Parathyroid adenoma (tissue), 2 donors: ENCODE measurements at regions not wholly inside any gene's neighbourhood (a gene's known extent, or its start where the extent isn't known, plus 50 kb on each side); places are given as distances from the start of the nearest gene placed in this dataset.
"Not testable (repeated sequence)": the region's sequence is repeated elsewhere in the genome, so short reads cannot be mapped to it uniquely, and the experiment has no call there.

Experiments used
- H2AFZ ChIP-seq: fragments of 300-600 bp; sonication (generic); one replicate; pipeline ENCODE4 v1.7.0; 2017; ENCODE audit warnings: antibody characterized with exemption, mild to moderate bottlenecking
- H3K27ac ChIP-seq: fragments of 300-600 bp; sonication (generic); one replicate; pipeline ENCODE4 v1.7.0; 2017
- H3K27me3 ChIP-seq: fragments of 300-600 bp; sonication (generic); one replicate; pipeline ENCODE4 v1.7.0; 2017; ENCODE audit warnings: low read length; ENCODE audit not compliant: control insufficient read depth, insufficient read depth
- H3K36me3 ChIP-seq: fragments of 300-600 bp; sonication (generic); one replicate; pipeline ENCODE4 v1.7.0; 2017; ENCODE audit warnings: low read length; ENCODE audit not compliant: control insufficient read depth, insufficient read depth
- H3K4me1 ChIP-seq: fragments of 300-600 bp; sonication (generic); one replicate; pipeline ENCODE4 v1.7.0; 2017; ENCODE audit warnings: control low read depth
- H3K4me2 ChIP-seq: fragments of 300-600 bp; sonication (generic); one replicate; pipeline ENCODE4 v1.7.0; 2017; ENCODE audit warnings: low read length
- H3K4me3 ChIP-seq: fragments of 300-600 bp; sonication (generic); one replicate; pipeline ENCODE4 v1.7.0; 2017; ENCODE audit warnings: low read depth, low read length
- H3K79me2 ChIP-seq: fragments of 300-600 bp; sonication (generic); one replicate; pipeline ENCODE4 v1.7.0; 2017; ENCODE audit warnings: control low read depth
- H3K9ac ChIP-seq: fragments of 300-600 bp; sonication (generic); one replicate; pipeline ENCODE4 v1.7.0; 2017; ENCODE audit warnings: mild to moderate bottlenecking
- H3K9me3 ChIP-seq: fragments of 300-600 bp; sonication (generic); one replicate; pipeline ENCODE4 v1.7.0; 2017; ENCODE audit warnings: low read length; ENCODE audit not compliant: control insufficient read depth
- CTCF ChIP-seq: fragments of 300-600 bp; sonication (generic); IDR thresholded peaks from one replicate; pipeline ENCODE4 v1.7.0; 2017; ENCODE audit warnings: antibody characterized with exemption, mild to moderate bottlenecking
- donor health status: primary hyperparathyroidism.

GRCh38 chr3:145094355-145094941 lies 1066.5 kb downstream of the PLOD2 start:
- Histone ChIP-seq H3K9me3 (no peaks in the 10 kb centered on the region), H3K79me2 (no peaks in the 10 kb centered on the region), H3K36me3 (no peaks in the 10 kb centered on the region), H2AFZ (no peak overlapping the region), H3K4me2 (peak overlapping the region; percentile 28), H3K9ac (no peak overlapping the region), H3K27ac (no peak overlapping the region), H3K27me3 (no peaks in the 10 kb centered on the region), H3K4me3 (no peak overlapping the region), H3K4me1 (no peaks in the 10 kb centered on the region)
- no peak for TF ChIP-seq CTCF

DNA sequence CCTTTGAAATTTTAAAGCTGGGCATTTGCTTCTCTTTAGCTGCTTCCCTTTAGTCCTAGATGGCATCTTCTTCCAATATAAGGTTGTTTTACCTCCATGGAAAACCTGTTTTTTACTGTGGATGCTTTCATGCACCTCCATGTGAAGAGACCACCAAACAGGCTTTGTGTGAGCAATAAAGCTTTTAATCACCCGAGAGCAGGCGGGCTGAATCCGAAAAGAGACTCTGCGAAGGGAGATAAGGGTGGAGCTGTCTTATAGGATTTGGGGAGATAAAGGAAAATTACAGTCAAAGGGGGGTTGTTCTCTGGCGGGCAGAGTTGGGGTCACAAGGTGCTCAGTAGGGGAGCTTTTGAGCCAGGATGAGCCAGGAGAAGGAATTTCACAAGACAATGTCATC lies 1049.8 kb downstream of the PLOD2 start:
- not testable (repeated sequence) for H3K4me3 ChIP-seq, H3K4me1 ChIP-seq, H3K27me3 ChIP-seq, H3K27ac ChIP-seq, H3K9me3 ChIP-seq, H3K4me2 ChIP-seq, H3K79me2 ChIP-seq, H3K9ac ChIP-seq, H2AFZ ChIP-seq, H3K36me3 ChIP-seq

- TF ChIP-seq CTCF: no peak
- Histone ChIP-seq H3K4me1 (no peaks in the 10 kb centered on the region), H3K36me3 (no peaks in the 10 kb centered on the region), H3K79me2 (no peaks in the 10 kb centered on the region), H3K4me2 (no peak overlapping the region), H2AFZ (no peak overlapping the region), H3K9me3 (no peaks in the 10 kb centered on the region), H3K27ac (no peak overlapping the region), H3K4me3 (no peak overlapping the region), H3K27me3 (no peaks in the 10 kb centered on the region), H3K9ac (no peak overlapping the region)
These were observed 1044.2 kb downstream of the PLOD2 start for GRCh38 chr3:145116769-145117168.

- no peak overlapping the region for H3K4me2 ChIP-seq
- H3K79me2 ChIP-seq: no peaks in the 10 kb centered on the region
- H3K27me3 ChIP-seq: no peaks in the 10 kb centered on the region
- H3K9me3 ChIP-seq: no peaks in the 10 kb centered on the region
- H3K27ac ChIP-seq: no peak overlapping the region
- H3K36me3 ChIP-seq: no peaks in the 10 kb centered on the region
- H3K4me3 ChIP-seq: no peak overlapping the region
- no peak overlapping the region for H3K9ac ChIP-seq
- H3K4me1 ChIP-seq: no peaks in the 10 kb centered on the region
- no peak overlapping the region for H2AFZ ChIP-seq
- no peak for TF ChIP-seq CTCF
These were observed 1042.7 kb downstream of the PLOD2 start for GRCh38 chr3:145118303-145118702.

DNA sequence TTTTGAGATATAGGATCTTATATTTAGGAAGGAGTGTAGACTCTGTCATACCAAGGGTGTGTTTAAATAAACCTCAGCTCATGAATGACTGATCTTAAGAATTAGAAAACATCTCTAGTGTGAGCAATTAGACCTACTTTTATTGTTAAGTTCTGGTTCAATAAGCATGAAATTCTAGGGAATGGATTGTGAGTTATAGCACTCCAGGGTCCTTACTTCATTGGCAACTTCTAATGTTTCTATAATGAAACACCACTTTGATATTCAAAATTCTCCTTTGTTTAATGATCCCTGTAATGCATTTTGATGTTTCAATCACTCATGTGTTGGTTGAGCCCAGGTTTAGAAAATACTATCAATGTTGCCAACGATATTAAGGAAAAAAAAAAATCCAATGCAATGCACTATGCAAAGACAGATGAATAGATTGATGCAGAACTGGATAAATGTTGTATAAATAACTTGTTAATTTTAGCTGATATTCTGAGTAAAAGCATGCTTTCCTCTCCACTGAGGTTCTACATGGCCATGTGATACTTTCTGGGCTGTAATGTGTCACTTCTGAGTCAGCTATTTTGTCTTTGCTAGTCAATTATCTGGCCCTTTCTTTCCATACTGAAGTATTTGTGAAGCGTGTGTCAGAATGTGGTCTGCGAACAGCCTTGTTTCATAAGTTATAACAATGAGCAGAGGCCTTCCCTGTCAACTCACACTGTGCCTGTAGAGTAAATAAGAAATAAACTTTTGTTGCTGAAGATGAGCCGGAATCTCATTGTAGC lies 1035.9 kb downstream of the PLOD2 start:
- H3K36me3 ChIP-seq: no peaks in the 10 kb centered on the region
- H3K4me2 ChIP-seq: no peak overlapping the region
- H3K79me2 ChIP-seq: no peaks in the 10 kb centered on the region
- H2AFZ ChIP-seq: no peak overlapping the region
- TF ChIP-seq CTCF: no peak
- H3K4me1 ChIP-seq: no peaks in the 10 kb centered on the region
- H3K9ac ChIP-seq: no peak overlapping the region
- no peak overlapping the region for H3K27ac ChIP-seq
- H3K4me3 ChIP-seq: no peak overlapping the region
- H3K27me3 ChIP-seq: no peaks in the 10 kb centered on the region
- no peaks in the 10 kb centered on the region for H3K9me3 ChIP-seq
